Upper lobe of right lung (tissue), 1 donor: ENCODE measurements at regions not wholly inside any gene's neighbourhood (a gene's known extent, or its start where the extent isn't known, plus 50 kb on each side); places are given as distances from the start of the nearest gene placed in this dataset.

Source experiments
- ATAC-seq: fragments of 200-7000 bp; cut with Tn5 transposase; one replicate; pipeline ENCODE4 v1.9.1; 2020; ENCODE audit warnings: mild to moderate bottlenecking, moderate library complexity
- DNase-seq: peaks from one replicate; pipeline ENCODE4 v3.0.0-alpha.2; 2020
- H3K27ac ChIP-seq: fragments of 200-600 bp; one replicate; pipeline ENCODE4 v1.8.0; 2022
- H3K27me3 ChIP-seq: fragments of 200-600 bp; one replicate; pipeline ENCODE4 v1.8.0; 2022; ENCODE audit warnings: mild to moderate bottlenecking
- H3K36me3 ChIP-seq: fragments of 200-600 bp; one replicate; pipeline ENCODE4 v1.8.0; 2022
- H3K4me1 ChIP-seq: fragments of 200-600 bp; one replicate; pipeline ENCODE4 v1.8.0; 2022
- H3K4me3 ChIP-seq: fragments of 200-600 bp; one replicate; pipeline ENCODE4 v1.8.0; 2022; ENCODE audit warnings: mild to moderate bottlenecking
- H3K9me3 ChIP-seq: fragments of 200-600 bp; one replicate; pipeline ENCODE4 v1.8.0; 2022
- intact Hi-C: fragments of 100-400 bp; cut with DNase I; formaldehyde crosslinking; loops from one replicate; pipeline ENCODE4 v1.11.0; 2022
- TF ChIP-seq, protein P1 (sequence below): fragments of 200-600 bp; IDR thresholded peaks from one replicate; pipeline ENCODE4 v1.8.0; 2022; ENCODE audit warnings: antibody characterized with exemption
- donor health status: DM: no; HTN: yes; CAD: no; lungs with severe emphysema.

DNA sequence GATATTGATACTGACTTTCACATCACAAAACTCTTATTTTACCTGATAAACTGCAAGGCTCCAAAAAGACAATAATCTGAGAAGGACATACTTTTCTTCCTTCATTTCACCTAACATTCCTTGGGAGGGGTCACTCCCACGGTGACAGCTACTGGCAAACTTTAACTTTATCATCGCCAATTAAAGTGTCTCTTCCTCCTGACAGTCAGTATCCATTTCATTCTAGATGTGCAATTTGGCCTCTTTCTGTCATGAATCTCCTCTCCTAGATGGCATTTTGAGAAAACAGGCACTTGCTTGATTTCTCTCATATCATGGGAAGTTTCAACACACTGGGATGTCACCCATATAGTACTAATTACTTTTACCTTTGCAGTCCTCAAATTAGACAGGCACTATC lies 413.5 kb upstream of the CCNG1 start:
- H3K4me3 ChIP-seq, result no peak overlapping the region
- DNase-seq (no peak), ATAC-seq (no peak)

DNA sequence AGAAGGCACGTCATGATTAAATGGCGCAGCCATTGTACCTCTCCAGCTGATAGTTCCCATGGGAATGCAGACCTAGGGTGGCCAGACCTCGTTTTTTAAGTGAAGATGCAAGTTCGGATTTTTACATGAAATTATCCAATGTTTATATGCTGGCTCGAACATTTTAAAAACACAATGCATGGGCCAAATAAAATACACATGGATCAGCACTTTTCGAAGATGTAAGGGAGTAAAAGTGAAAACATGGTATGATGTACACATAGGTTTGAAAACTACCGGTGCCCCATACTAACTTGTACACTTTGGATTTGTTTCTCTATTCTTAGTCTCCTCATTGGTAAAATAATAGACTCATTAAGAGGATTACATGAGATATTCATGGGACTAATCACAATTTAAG lies 412.5 kb upstream of the CCNG1 start:
- no peaks in the 10 kb centered on the region for H3K36me3 ChIP-seq
- H3K4me1 ChIP-seq, result no peaks in the 10 kb centered on the region
- TF ChIP-seq, protein P1, sequence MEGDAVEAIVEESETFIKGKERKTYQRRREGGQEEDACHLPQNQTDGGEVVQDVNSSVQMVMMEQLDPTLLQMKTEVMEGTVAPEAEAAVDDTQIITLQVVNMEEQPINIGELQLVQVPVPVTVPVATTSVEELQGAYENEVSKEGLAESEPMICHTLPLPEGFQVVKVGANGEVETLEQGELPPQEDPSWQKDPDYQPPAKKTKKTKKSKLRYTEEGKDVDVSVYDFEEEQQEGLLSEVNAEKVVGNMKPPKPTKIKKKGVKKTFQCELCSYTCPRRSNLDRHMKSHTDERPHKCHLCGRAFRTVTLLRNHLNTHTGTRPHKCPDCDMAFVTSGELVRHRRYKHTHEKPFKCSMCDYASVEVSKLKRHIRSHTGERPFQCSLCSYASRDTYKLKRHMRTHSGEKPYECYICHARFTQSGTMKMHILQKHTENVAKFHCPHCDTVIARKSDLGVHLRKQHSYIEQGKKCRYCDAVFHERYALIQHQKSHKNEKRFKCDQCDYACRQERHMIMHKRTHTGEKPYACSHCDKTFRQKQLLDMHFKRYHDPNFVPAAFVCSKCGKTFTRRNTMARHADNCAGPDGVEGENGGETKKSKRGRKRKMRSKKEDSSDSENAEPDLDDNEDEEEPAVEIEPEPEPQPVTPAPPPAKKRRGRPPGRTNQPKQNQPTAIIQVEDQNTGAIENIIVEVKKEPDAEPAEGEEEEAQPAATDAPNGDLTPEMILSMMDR, result no peak
- no peaks in the 10 kb centered on the region for H3K27me3 ChIP-seq
- no peaks in the 10 kb centered on the region for H3K9me3 ChIP-seq
- ATAC-seq, result no peak
- H3K4me3 ChIP-seq, result no peak overlapping the region
- DNase-seq, result no peak
- H3K27ac ChIP-seq, result no peak overlapping the region
- intact Hi-C loops, result no loop called here

More for the DNA sequence above, 413.5 kb upstream of the CCNG1 start:
- Histone ChIP-seq H3K36me3 (no peaks in the 10 kb centered on the region), H3K9me3 (no peaks in the 10 kb centered on the region), H3K4me1 (no peaks in the 10 kb centered on the region), H3K27ac (no peak overlapping the region), H3K27me3 (no peaks in the 10 kb centered on the region)
- intact Hi-C loops, result no loop called here
- TF ChIP-seq, protein P1, result no peak

DNA sequence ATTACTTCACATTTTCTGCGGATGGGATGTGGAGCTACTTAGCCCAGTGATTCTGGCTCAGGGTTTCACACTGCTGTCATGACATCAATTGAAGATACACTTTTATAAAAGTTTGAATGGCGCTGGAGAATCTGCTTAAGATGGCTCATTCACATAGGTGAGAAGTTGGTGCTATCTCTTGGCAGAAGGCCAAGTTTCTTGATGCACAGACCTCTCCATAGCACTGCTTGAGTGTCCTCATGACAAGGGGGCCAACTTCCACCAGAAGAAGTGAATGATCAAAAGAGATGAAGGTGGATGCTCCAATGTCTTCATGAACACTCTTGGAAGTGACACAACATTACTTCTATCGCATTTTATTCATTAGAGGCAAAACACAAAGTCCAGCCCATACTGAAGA lies 403.7 kb upstream of the CCNG1 start:
- H3K4me3 ChIP-seq, result no peak overlapping the region
- no peaks in the 10 kb centered on the region for H3K27me3 ChIP-seq
- no peaks in the 10 kb centered on the region for H3K36me3 ChIP-seq
- intact Hi-C loops, result no loop called here
- no peaks in the 10 kb centered on the region for H3K4me1 ChIP-seq
- no peak overlapping the region for H3K27ac ChIP-seq
- ATAC-seq (no peak), DNase-seq (no peak)
- H3K9me3 ChIP-seq, result no peaks in the 10 kb centered on the region
- TF ChIP-seq, protein P1, result no peak

DNA sequence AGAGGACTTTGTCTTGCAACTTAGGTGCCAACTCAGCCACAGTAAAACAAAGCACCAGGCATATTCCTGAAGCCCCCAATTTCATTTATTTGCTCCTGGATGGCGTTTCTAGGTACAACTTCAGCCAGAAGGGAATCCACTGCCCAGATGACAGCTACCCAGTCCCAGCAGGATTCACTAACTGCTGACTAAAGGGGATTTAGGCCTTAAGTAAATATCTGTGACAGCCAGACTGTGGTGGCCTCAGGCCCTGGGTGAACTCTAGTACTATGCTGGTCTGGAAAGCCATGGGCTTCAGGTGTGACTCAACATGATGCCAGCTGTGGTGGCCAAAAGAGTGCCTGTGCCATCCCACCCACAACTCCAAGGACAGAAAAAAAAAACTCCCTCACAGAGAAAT lies 396.1 kb upstream of the CCNG1 start:
- Histone ChIP-seq H3K4me3 (no peak overlapping the region), H3K4me1 (no peaks in the 10 kb centered on the region), H3K27ac (no peak overlapping the region), H3K36me3 (no peaks in the 10 kb centered on the region), H3K27me3 (no peaks in the 10 kb centered on the region), H3K9me3 (no peaks in the 10 kb centered on the region)
- TF ChIP-seq, protein P1, result no peak
- DNase-seq, result no peak
- intact Hi-C loops, result no loop called here
- ATAC-seq, result no peak

DNA sequence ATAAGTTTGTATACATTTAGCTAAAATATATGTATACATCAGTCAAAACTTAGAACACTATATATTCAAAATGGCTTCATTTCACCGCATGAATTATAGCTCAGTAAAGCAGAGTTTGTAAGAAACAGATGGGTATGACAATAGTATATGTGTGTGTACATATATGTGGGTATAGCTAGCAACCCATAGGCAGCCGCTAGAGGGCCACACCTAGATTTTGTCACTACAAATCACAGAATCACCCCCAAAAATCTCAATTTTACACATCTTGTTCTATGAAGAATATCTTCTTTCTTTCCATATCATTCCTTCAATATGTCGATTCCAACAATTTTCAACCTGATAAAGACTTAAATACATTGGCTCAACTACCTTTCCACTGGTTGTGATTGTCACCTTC lies 357.8 kb upstream of the CCNG1 start:
- intact Hi-C loops, result no loop called here
- no peaks in the 10 kb centered on the region for H3K9me3 ChIP-seq
- DNase-seq, result no peak

DNA sequence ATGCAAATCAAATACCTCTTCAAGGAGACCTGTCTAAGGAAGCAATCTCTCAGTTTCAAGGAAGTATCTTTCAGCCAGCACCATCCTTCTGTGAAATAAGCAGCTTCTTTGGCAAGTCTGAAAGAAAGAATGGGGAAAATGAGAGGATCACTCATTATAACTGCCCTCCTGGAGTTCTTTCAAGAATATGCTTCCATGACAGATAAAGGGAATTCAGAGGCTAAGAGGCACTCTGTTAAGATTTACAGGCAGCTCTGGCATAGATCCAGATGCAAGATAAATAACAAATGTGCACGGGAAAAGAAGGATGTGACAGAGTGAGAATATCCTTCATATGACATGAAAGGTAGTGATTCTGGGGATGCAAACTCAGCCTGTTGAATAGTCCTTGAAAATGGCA lies 348.2 kb upstream of the CCNG1 start:
- DNase-seq, result no peak
- intact Hi-C loops, result no loop called here

More for the DNA sequence above, 357.8 kb upstream of the CCNG1 start:
- H3K27me3 ChIP-seq, result no peaks in the 10 kb centered on the region
- no peak for ATAC-seq
- no peak overlapping the region for H3K4me3 ChIP-seq
- TF ChIP-seq, protein P1, result no peak
- H3K4me1 ChIP-seq, result no peaks in the 10 kb centered on the region
- no peaks in the 10 kb centered on the region for H3K36me3 ChIP-seq
- no peak overlapping the region for H3K27ac ChIP-seq

More for the DNA sequence above, 348.2 kb upstream of the CCNG1 start:
- Histone ChIP-seq H3K36me3 (no peaks in the 10 kb centered on the region), H3K4me1 (no peaks in the 10 kb centered on the region), H3K27me3 (no peaks in the 10 kb centered on the region), H3K4me3 (no peak overlapping the region), H3K27ac (no peak overlapping the region), H3K9me3 (no peaks in the 10 kb centered on the region)
- TF ChIP-seq, protein P1, result no peak
- no peak for ATAC-seq
